GM18951 (cell line): ENCODE measurements at regions not wholly inside any gene's neighbourhood (a gene's known extent, or its start where the extent isn't known, plus 50 kb on each side); places are given as distances from the start of the nearest gene placed in this dataset.

Source experiments
- POLR2A ChIP-seq: IDR thresholded peaks from 4 replicates; pipeline ENCODE4 v1.6.1; 2011; ENCODE audit warnings: mild to moderate bottlenecking; ENCODE audit not compliant: insufficient read length, insufficient read depth; ENCODE audit errors: extremely low read depth
- in situ Hi-C: fragments of 300-500 bp; cut with MboI; formaldehyde crosslinking; loops from one replicate; pipeline ENCODE4 v1.12.0; 2022; ENCODE audit warnings: low sequenced_read_pairs, mixed read lengths, inconsistent platforms; ENCODE audit not compliant: unreplicated experiment

GRCh38 chr13:84569366-84569765 lies 687.1 kb upstream of the SLITRK1 start:
- in situ Hi-C loops: no loop called here

GRCh38 chr13:84567848-84568247 lies 685.6 kb upstream of the SLITRK1 start:
- in situ Hi-C loops: no loop called here
- no peak for TF ChIP-seq POLR2A

More at GRCh38 chr13:84569366-84569765, 687.1 kb upstream of the SLITRK1 start:
- no peak for TF ChIP-seq POLR2A

GRCh38 chr13:84566780-84567179 lies 684.5 kb upstream of the SLITRK1 start:
- in situ Hi-C loops: no loop called here

GRCh38 chr13:84563611-84564010 lies 681.3 kb upstream of the SLITRK1 start:
- in situ Hi-C loops: no loop called here
- no peak for TF ChIP-seq POLR2A

More at GRCh38 chr13:84566780-84567179, 684.5 kb upstream of the SLITRK1 start:
- no peak for TF ChIP-seq POLR2A

- in situ Hi-C loops: no loop called here
- TF ChIP-seq POLR2A: no peak
Measured at GRCh38 chr13:84553227-84553626, 671.0 kb upstream of the SLITRK1 start.

- in situ Hi-C loops: no loop called here
- TF ChIP-seq POLR2A: no peak
Measured at GRCh38 chr13:84543962-84544361, 661.7 kb upstream of the SLITRK1 start.

GRCh38 chr13:84542348-84542747 lies 660.1 kb upstream of the SLITRK1 start:
- no peak for TF ChIP-seq POLR2A
- in situ Hi-C loops: no loop called here

GRCh38 chr13:84536906-84537305 lies 654.6 kb upstream of the SLITRK1 start:
- in situ Hi-C loops: no loop called here

GRCh38 chr13:84528408-84529070 lies 646.3 kb upstream of the SLITRK1 start:
- in situ Hi-C loops: no loop called here
- TF ChIP-seq POLR2A: no peak

More at GRCh38 chr13:84536906-84537305, 654.6 kb upstream of the SLITRK1 start:
- no peak for TF ChIP-seq POLR2A

- in situ Hi-C loops: no loop called here
- no peak for TF ChIP-seq POLR2A
Measured at GRCh38 chr13:84525865-84526264, 643.6 kb upstream of the SLITRK1 start.

DNA sequence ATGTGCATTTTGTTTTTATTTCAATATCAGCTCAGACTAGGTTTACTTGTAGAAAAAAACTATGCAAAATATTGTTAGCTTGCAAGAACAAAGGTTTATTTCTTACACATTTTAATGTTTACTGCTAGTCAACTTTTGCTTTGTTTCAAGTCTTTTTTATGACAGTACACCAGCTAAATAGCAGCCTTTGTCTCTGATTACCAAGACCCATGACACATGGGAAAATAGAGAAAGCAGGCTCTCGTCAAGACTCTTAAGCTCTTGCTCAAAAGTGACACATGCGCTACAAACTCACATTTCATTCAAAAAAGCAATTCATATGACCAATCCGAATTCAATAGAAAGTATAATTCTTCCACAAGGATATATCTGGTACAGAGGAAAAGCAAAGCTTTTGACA lies 642.3 kb upstream of the SLITRK1 start:
- no peak for TF ChIP-seq POLR2A
- in situ Hi-C loops: no loop called here

- in situ Hi-C loops: no loop called here
- no peak for TF ChIP-seq POLR2A
Measured at GRCh38 chr13:84500016-84500415, 617.7 kb upstream of the SLITRK1 start.

- in situ Hi-C loops: no loop called here
- TF ChIP-seq POLR2A: no peak
Measured at GRCh38 chr13:84497613-84498012, 615.3 kb upstream of the SLITRK1 start.

GRCh38 chr13:84491952-84492351 lies 609.7 kb upstream of the SLITRK1 start:
- TF ChIP-seq POLR2A: no peak
- in situ Hi-C loops: no loop called here
